SK-N-SH treated with all-trans-retinoic acid at 6 μM for 48 hours (cell line): ENCODE measurements at regions not wholly inside any gene's neighbourhood (a gene's known extent, or its start where the extent isn't known, plus 50 kb on each side); places are given as distances from the start of the nearest gene placed in this dataset.

Experiments
- ARNTL ChIP-seq: fragments of 450-650 bp; formaldehyde crosslinking; IDR thresholded peaks from 2 replicates; pipeline ENCODE4 v1.5.0; 2020; ENCODE audit warnings: low read depth, mild to moderate bottlenecking, moderate library complexity, borderline replicate concordance
- BACH2 ChIP-seq: fragments of 250-450 bp; sonication (Bioruptor Pico); IDR thresholded peaks from 2 replicates; pipeline ENCODE4 v1.9.0; 2021; ENCODE audit warnings: mild to moderate bottlenecking, borderline replicate concordance
- GLIS3 ChIP-seq: fragments of 250-450 bp; sonication (Bioruptor Pico); IDR thresholded peaks from 2 replicates; pipeline ENCODE4 v1.5.0; 2020; ENCODE audit warnings: mild to moderate bottlenecking, moderate library complexity
- ZNF565 ChIP-seq: fragments of 450-650 bp; formaldehyde crosslinking; conservative IDR thresholded peaks from 2 replicates; pipeline ENCODE4 v1.5.0; 2020; ENCODE audit warnings: low read depth, mild to moderate bottlenecking, moderate library complexity
- TF ChIP-seq, protein P1 (sequence below): fragments of 250-450 bp; sonication (Bioruptor Pico); IDR thresholded peaks from 2 replicates; pipeline ENCODE4 v1.5.0; 2020; ENCODE audit warnings: mild to moderate bottlenecking, moderate library complexity
- TF ChIP-seq, protein P2 (sequence below): fragments of 250-450 bp; sonication (Bioruptor Pico); IDR thresholded peaks from 2 replicates; pipeline ENCODE4 v1.5.1; 2020; ENCODE audit warnings: low read depth, mild to moderate bottlenecking, moderate library complexity
- TF ChIP-seq, protein P3 (sequence below): fragments of 250-450 bp; sonication (Bioruptor Pico); IDR thresholded peaks from 2 replicates; pipeline ENCODE4 v1.8.0; 2020; ENCODE audit warnings: mild to moderate bottlenecking, moderate library complexity, borderline replicate concordance

DNA sequence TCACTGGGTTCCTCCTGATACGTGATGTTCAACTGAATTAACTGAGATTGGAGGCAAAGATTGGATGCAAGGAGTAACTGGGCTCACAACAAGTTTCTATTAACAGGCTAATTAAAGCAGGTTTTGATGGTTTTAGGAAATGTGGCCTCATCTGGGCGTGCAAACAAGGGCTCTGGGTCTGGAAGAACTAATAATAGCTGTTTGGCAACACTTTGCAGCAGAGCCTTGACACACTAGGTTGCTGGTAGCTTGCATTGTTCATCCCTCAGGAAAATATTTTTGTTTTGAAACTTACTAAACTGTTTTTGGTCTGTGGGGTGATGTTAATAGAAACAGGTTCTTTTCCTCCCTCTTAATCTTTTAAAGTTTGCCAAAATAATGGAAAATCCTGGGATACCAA is 117.2 kb upstream of the CD93 start:
- TF ChIP-seq ZNF565 (CRISPR knock-in tag) (no peak), ARNTL (CRISPR knock-in tag) (no peak), BACH2 (CRISPR knock-in tag) (no peak), GLIS3 (CRISPR knock-in tag) (no peak)
- TF ChIP-seq, protein P1, sequence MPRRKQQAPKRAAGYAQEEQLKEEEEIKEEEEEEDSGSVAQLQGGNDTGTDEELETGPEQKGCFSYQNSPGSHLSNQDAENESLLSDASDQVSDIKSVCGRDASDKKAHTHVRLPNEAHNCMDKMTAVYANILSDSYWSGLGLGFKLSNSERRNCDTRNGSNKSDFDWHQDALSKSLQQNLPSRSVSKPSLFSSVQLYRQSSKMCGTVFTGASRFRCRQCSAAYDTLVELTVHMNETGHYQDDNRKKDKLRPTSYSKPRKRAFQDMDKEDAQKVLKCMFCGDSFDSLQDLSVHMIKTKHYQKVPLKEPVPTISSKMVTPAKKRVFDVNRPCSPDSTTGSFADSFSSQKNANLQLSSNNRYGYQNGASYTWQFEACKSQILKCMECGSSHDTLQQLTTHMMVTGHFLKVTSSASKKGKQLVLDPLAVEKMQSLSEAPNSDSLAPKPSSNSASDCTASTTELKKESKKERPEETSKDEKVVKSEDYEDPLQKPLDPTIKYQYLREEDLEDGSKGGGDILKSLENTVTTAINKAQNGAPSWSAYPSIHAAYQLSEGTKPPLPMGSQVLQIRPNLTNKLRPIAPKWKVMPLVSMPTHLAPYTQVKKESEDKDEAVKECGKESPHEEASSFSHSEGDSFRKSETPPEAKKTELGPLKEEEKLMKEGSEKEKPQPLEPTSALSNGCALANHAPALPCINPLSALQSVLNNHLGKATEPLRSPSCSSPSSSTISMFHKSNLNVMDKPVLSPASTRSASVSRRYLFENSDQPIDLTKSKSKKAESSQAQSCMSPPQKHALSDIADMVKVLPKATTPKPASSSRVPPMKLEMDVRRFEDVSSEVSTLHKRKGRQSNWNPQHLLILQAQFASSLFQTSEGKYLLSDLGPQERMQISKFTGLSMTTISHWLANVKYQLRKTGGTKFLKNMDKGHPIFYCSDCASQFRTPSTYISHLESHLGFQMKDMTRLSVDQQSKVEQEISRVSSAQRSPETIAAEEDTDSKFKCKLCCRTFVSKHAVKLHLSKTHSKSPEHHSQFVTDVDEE (CRISPR knock-in tag), result no peak
- TF ChIP-seq, protein P2, sequence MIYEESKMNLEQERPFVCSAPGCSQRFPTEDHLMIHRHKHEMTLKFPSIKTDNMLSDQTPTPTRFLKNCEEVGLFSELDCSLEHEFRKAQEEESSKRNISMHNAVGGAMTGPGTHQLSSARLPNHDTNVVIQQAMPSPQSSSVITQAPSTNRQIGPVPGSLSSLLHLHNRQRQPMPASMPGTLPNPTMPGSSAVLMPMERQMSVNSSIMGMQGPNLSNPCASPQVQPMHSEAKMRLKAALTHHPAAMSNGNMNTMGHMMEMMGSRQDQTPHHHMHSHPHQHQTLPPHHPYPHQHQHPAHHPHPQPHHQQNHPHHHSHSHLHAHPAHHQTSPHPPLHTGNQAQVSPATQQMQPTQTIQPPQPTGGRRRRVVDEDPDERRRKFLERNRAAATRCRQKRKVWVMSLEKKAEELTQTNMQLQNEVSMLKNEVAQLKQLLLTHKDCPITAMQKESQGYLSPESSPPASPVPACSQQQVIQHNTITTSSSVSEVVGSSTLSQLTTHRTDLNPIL (CRISPR knock-in tag), result no peak
- TF ChIP-seq, protein P3, sequence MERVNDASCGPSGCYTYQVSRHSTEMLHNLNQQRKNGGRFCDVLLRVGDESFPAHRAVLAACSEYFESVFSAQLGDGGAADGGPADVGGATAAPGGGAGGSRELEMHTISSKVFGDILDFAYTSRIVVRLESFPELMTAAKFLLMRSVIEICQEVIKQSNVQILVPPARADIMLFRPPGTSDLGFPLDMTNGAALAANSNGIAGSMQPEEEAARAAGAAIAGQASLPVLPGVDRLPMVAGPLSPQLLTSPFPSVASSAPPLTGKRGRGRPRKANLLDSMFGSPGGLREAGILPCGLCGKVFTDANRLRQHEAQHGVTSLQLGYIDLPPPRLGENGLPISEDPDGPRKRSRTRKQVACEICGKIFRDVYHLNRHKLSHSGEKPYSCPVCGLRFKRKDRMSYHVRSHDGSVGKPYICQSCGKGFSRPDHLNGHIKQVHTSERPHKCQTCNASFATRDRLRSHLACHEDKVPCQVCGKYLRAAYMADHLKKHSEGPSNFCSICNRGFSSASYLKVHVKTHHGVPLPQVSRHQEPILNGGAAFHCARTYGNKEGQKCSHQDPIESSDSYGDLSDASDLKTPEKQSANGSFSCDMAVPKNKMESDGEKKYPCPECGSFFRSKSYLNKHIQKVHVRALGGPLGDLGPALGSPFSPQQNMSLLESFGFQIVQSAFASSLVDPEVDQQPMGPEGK, result no peak
